ENCODE measurements at regions not wholly inside any gene's neighbourhood (a gene's known extent, or its start where the extent isn't known, plus 50 kb on each side); places are given as distances from the start of the nearest gene placed in this dataset.
"Not testable (repeated sequence)": the region's sequence is repeated elsewhere in the genome, so short reads cannot be mapped to it uniquely, and the experiment has no call there.

DNA sequence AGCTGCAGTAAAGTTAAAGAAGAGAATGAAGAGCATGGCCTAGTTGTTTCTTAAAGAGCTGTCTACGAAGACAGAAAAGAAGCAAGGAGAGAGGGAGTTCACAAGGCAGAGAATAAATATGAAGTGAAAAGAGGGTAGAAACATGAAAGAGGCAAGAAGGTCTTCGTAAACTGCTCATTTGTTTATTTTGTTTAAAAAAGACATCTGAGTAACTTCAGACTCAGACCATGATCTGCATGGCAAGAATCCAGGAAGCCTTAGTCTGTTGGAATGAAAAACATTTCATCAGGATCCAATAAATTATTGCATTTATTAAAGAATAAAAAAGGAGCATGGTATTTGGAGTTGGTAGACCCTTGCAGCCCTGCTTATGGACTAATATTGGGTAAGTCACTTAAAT lies 151.1 kb downstream of the SEM1 start:
- DNase-seq = no peak

DNA sequence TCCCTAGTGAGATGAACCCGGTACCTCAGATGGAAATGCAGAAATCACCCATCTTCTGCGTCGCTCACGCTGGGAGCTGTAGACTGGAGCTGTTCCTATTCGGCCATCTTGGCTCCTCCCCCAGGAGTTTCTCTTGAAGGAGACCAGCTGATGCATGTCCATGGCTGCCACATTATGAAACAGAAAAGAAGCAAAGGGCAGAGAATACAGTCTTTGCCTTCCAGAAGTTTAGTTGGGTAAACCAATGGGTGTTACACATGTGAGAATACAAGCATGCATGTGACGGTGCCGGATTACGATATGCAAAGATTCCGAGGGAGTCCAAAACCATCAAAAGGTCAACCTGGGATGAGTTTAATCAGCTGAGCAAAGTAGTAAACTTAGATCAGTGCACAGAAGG lies 151.6 kb downstream of the SEM1 start:
- no peak for DNase-seq

DNA sequence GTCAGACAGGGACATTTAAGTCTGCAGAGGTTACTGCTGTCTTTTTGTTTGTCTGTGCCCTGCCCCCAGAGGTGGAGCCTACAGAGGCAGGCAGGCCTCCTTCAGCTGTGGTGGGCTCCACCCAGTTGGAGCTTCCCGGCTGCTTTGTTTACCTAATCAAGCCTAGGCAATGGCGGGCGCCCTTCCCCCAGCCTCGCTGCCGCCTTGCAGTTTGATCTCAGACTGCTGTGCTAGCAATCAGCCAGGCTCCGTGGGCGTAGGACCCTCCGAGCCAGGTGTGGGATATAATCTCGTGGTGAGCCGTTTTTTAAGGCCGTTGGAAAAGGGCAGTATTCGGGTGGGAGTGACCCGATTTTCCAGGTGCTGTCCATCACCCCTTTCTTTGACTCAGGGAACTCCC lies 152.0 kb downstream of the SEM1 start:
- not testable (repeated sequence) for DNase-seq

DNA sequence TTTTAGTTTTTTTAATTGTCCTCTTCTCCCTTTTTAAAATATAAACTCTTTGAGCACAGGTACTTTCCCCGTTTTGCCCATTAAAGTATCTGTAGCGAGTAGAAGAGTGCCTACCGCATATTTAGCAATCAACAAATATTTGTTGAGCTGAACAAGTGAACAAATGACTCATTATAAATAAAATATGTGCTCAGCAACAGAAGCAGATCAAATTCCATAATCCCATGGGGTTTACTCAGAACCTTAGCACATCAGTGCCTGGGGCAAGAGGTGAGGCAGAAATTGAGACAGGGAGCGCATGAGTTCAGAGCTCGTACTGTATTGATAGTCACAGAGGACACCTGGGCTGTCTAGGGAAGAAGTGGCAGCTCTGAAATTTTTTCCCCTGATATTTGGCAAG lies 161.0 kb downstream of the SEM1 start:
- DNase-seq = no peak

DNA sequence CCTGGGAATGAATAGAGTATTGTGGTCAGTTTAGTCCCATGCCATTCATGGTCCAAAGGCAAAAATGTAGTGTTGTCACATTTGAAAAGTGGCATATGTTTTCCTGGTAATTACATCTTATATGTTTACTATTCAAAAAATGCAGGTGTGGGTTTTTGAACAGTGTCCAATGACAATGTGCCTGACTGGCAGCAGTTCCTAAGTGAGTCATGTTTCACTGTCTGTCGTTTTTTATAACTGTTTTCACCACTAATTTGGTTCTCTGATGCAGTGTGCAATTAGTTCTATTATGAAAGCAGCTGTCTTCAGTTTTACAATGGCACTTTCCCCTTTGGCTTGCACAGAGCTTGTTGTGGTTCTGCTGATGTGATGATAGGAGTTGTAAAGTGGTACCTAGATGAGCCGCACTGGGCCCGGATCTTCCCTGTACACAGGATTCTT lies 162.3 kb downstream of the SEM1 start:
- peak; percentile 88 for DNase-seq

DNA sequence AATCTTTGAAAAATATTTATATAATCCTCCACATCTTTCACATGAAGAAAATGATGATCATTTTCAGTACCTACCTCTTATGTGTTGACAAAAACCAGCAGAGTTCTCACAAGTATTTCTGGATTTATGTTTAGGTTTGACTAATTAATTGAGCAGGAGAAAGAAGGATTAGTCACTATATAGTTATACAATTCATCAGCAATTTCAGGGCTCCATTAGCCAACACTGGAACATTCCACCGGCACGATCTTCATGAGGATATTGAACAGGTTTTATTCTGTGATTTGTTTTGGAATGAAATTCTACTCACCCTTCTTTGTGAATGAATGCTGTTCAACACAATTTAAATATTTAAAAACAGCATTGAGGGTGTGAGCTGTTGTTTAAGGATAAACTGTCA lies 163.2 kb downstream of the SEM1 start:
- DNase-seq = no peak

DNA sequence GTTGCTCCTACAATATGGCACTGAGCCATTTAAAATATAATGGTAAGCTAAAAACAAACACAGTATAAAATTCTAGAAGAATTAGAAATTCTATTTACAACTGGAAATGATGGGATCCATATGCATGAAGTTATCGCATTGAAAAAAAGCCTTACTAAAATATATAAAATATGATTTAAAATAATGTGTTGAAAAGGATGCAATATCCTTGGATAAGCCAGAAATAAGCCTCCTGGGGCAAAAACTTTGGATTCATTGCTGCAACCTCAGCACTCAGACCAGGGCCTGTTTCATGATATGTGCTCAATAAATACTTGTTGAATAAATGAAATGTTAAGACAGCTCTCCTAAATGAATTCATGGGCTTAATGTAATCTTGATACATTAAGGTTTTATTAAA lies 170.2 kb downstream of the SEM1 start:
- no peak for DNase-seq

DNA sequence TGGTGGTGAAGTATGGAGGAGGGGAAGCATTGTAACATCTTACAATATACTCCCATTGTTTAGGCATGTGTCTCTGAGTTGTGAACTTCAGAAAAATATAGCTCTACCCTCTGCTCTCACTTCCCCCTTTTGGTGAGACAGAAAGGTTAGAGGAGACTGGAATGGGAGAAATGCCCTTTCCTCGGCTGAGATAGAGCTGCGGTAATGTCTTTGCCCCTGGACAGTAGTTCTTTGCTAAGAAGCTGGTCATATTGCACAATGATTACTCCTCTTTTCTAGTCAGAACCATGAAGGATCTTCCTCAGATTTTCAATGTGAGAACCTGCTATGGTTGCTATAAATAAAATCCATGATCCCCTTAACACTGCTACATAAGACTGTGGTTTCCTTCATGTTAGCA lies 171.0 kb downstream of the SEM1 start:
- DNase-seq = no peak

DNA sequence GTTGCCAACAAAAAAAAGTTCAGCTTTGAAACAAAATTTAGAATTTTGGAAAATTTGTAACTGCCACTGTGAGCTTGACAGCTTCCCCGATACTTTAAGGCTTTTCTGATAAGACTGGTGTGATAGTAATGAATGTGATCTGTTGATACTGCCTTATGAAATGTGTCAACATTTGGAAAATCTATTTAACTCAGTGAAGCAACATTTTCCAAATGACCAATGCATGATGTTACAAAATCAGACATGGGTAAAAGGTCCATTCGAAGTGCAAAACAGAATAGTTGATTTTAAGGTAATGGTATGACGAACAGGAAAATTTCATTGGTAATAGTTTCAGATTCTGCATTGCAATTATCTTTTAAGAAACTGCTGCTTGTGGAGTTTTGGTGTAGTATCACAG lies 175.4 kb downstream of the SEM1 start:
- no peak for DNase-seq

DNA sequence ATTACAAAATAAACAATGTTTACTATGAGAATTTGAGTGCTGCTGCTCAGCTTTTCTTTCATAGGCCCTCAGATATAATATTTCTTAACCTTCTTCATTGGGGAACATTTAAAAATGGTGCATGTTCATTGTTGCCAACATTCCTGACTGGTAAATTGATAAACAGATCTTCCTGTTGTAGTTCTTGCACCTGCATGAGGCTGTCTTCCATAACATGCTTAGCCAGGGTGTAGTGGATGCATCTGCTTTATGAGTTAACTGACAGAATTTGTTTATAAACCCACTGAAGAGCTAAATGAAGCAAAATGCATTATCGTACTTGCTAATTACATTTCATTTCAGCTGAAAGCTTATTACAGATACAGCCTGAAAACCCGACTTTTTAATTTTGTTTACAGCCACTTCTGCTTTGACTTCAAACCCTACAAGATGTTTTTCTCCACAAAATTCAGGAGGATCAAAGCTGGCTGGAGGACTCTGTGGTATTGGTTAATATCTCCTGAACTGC lies 177.2 kb downstream of the SEM1 start:
- no peak for DNase-seq

DNA sequence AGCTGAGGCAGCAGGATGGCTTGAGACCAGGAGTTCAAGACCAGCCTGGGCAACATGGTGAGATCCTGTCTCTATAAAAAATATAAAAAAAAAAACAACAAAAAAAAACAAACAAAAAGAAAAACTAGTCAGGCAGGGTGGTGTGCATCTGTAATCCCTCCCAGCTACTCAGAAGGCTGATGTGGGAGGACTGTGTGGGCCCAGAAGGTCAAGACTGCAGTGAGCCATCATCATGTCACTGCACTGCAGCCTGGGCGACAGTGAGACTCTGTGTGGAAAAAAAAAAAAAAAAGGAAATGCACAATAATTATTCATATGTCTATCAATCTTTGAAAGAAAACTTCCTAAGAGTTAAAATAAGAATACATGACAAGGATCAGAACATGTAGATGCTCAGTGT lies 178.3 kb downstream of the SEM1 start:
- DNase-seq = no peak

DNA sequence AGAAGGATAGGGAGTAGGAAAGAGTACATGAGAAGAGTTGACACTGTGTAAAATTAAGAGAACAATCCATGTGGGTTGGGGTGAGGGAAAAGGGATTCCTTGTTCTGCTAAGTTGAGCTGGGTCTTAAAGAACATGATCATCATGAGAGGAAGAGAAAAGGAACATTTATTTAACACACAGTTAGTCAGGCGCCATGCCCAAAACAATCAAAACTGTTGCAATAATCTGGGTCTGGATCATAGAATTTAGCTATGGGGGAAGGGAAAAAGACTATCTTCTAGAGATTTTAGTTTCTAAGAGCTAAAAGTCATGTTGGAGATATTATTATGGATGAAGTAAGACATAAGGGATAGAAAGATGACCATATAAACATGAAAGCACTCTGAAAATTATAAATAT lies 178.9 kb downstream of the SEM1 start:
- DNase-seq = no peak

DNA sequence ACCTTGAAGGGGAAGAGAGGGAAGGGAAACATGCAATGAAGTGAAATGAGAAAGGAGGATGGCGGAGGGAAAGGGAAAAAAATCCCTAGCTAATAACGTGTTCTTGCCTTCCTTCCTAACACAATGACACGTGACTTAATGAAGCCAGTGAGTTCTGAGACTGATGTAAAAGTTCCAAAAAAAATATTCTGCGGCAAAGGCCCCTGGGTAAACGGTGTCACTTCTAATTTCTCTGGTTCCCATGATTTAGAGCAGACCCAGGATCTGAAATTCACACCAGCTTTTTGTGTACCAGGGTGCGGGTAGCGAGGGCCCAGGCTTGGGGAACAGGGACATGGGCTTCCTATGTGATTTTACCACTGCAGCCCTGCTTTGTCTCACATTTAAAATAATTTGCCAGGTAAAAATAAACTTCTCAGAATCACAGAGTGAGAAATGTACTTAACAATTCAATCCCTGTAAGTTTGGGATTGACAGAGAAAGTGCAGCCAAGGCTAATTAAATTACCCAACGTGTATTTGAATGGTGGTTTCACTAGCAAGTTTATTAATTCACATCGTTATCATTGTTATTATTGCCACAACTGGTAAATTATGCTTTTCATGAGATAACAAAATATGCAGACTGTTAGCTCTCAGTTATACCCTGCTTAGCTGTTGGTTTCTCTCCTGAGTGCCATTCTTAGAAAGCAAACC lies 182.4 kb downstream of the SEM1 start:
- DNase-seq = no peak

DNA sequence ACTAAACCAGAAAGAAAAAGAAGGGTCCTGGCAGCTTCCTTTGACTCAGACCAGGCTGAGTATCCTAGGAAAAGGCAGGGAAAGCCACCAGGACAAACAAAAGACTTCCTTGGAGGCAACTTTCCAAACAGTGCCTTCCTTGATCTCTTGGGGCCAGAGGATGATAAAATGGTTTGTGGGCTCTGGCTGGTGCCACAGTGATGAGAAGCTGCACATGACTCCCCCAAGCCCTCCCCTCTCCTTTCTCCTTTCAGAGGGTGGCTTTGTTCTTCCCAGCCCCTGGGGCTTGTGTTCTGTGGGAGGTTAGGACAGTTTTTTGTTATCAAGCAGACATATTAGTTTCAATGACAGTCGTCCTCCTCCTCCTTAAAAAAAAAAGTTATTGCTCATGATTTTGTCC lies 183.2 kb downstream of the SEM1 start:
- DNase-seq = no peak

DNA sequence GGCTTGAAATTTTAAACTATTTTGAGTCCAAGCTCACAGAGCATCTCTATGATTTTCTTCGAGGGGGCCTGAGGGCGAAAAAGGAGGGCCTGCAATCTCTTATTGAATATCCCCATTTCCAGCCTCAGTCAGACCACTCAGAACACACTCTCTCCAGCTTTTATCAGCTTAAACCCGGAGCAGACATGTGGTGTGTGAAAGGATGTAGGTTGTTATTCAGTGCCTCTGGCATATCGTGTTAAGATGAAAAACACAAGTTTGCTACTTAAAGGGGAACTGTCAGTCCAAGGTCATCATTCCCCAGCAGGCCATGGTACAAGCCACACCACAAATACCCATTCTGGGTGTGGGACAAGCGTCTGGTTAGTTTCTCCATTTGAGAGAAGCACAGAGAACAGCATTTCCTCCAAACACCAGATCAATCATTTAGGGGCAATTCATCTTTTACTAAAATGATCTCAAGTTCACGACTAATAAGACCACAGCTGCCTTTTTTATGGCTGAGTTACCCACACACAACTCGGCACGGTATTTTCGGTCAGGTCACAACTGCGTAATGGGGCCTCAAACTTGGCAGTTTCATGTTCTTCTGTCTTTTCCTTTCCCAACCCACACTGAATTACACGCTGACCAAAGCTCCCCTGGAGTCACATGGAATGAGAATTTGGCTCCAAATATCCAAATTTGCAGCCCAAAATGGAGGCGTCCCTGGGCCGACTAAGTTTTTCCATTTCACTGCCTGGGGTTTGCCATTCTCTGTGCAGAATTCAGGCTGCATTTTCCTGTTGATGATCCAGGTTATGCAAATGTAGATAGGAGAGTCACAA lies 188.4 kb downstream of the SEM1 start:
- no peak for DNase-seq

DNA sequence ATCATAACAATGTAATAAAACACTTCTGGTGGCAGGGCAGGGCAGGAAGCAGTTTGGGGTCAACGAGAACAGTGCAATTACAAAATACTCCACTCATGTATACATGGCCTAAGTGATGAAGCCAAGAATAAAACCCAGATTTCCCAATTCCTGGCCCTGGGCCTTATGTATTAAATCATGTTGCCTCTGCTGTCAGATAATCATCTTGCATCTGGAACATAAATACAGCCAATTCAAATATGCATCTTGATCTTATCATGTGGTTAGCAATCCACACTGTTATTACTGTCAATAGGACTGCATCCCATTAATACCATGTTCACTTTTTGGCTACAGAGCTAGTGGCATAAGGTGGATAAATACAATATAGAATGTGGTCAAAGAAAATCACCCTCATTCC lies 186.5 kb upstream of the SLC25A13 start:
- DNase-seq = peak; percentile 15

DNA sequence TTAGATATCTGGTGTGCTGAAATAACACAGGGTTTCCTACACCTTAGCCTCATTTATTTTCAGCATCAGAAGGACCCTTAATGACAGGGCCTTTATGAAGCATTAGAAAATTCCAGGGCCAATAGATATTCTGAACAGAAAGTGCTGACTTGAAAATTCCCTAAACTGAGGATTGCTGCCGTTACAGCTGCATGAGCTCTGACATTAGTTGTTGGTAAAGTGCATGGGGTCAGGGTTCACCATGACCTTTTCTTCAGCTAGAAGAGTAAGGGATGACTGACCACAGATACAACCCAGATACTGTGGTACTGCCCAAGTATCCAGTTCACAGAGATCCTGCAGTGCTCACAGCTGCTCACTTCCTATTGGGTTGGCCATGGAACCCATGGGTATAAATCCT lies 181.7 kb upstream of the SLC25A13 start:
- DNase-seq = no peak

DNA sequence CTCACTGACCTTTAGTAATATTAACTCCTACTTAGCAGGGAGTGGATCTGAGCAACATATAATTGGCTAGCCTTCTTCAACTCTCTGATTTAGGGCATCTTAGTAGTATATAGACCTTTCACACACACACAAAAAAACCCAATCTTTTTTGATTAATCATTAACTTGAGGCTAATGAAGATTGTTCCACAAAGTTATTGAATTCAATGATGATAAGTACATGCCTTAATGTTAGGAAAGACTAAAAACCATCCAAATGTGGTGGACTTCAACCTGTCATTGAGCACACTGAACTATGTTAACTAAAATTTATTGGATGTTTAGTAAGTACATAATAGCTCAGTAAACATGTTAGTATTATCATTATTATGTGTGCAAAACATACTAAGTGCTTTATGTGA lies 179.4 kb upstream of the SLC25A13 start:
- no peak for DNase-seq

DNA sequence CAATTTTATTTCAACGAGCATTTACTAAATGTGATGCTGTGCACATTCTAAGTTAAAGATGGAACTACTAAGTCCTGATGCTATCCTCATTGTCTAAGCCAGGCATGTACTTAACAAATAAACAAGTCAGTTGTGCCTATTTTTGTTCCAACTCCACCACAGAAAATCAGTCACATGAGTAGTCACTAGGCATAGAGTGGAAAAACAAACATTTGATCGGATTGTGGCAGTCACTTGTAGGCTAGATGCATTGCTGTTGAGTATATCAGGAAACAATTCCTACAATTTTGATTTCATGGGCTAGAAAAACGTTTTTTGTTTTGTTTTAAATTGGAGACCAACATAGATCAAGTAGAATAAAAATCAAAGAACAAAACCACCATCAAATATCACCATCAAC lies 177.6 kb upstream of the SLC25A13 start:
- no peak for DNase-seq

DNA sequence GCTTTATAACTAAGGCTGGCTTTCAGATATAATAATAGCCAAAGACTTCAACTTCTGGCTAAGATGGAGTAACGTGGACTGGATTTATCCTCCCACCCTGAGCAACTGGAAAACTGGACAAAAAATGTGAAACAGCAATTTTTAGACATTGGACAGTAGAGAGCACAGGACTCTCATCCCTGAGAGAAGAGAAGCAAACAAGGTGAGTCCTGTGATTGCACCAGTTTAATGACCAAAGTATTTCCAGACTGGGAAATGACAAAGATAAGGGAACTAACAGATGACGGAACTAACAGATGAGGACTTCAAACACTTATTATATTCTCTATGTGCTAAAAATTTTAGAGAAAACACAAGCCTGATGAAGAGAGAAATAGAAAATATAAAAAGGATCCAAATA lies 175.7 kb upstream of the SLC25A13 start:
- DNase-seq = no peak

DNA sequence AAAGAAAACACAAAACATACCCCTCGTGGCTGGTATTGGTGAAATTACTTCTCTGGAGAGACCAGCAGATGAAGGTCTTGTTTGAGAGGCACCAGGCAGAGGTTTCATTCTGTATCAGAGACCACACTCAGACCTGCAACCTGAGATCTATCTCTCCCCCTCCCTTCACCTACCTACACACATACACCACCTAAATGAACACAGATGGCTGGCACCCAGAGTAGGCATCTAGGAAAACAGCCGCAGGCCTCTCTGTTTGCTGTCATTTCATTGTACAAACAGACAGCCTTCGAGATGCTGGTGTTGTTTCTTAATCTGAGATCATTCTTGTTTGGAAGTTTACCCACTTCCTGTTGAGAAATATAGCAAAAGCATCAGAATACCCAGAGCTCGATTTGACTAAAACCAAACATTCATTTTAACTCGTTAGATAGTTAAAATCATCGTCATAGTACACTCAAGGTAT lies 173.9 kb upstream of the SLC25A13 start:
- no peak for DNase-seq

DNA sequence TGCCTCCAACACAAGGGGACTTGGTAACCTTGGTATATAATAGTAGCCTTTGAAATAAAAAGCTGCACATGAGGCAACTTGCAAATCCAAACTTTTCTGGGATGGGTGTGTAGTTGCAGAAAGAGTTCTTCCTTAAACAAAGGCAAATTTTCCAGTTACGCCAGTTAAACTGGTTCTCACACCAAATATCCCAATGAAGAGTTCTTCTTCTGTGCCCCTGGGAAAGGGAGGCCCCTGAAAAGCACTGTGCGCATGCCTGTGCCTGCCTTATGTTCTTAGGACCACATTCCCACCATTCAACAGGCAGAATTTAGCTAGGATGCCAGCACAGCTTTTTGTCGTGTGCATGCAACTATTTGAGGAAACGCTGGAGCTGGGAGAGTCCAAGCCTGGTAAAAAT lies 164.8 kb upstream of the SLC25A13 start:
- DNase-seq = no peak

DNA sequence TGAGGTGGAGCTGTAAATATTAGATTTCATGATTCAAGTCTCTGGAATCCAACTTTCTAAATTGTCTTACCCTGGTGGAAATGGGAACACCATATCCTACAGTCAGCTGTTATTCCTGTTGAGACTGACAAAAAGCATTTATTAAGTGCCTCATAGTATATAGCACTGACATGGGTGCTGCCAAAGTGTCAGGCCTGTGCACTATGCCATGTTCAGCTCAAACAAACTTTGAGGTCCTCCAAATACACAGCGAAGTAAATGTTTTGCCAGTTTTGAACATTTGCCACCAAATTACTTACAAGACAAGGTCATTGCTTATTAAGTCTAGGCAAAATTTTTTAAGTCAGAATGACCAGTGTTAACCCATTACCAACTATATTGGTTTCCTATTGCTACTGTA lies 162.9 kb upstream of the SLC25A13 start:
- DNase-seq = no peak

DNA sequence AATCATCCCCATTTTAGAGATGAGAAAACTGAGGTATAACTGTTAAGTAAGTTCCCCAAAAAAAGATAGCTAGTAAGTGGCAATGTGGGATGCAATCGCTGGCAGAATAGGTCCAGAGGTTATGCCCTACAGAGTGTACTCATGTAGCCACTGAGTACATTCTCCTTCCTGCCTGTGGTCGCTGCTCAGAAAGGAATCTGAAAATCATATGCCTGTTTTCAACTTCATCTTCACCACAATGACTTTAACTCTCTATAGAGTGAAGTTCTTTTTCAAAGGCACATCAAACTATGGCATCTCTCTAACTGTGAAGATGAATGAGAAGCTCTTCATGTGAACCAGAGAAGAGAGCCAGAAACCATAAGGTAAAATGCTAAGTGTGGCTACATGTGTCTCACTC lies 162.2 kb upstream of the SLC25A13 start:
- no peak for DNase-seq
